ENCODE measurements at regions not wholly inside any gene's neighbourhood (a gene's known extent, or its start where the extent isn't known, plus 50 kb on each side); places are given as distances from the start of the nearest gene placed in this dataset.

- TF ChIP-seq GATA3 (IDR thresholded peaks at IDR 0.05; ENCODE audit: low read depth, low read length) (no peak), GATA2 (IDR thresholded peaks at IDR 0.05; ENCODE audit: low read depth, low read length) (no peak)
These were observed 348.9 kb downstream of the MATN1 start for GRCh38 chr1:30374400-30375070.

Measured in SH-SY5Y (cell line).